ENCODE measurements at regions not wholly inside any gene's neighbourhood (a gene's known extent, or its start where the extent isn't known, plus 50 kb on each side); places are given as distances from the start of the nearest gene placed in this dataset.

- no peaks in the 10 kb centered on the region for H3K9me3 ChIP-seq
- intact Hi-C loops (cut with DNase I; ENCODE audit: low total_unique reads): no loop called here
- TF ChIP-seq POLR2A (IDR thresholded peaks at IDR 0.05): no peak
- TF ChIP-seq CTCF (IDR thresholded peaks at IDR 0.05): no peak
- WGBS, 2 donors: 81 to 84% methylated on average over 8 of the region's 8 CpGs
- H3K4me3 ChIP-seq: no peak overlapping the region
- no peaks in the 10 kb centered on the region for H3K36me3 ChIP-seq (ENCODE audit: low read depth, missing control alignments)
- no peak for DNase-seq
- no peaks in the 10 kb centered on the region for H3K4me1 ChIP-seq
- no peaks in the 10 kb centered on the region for H3K27me3 ChIP-seq
- no peak overlapping the region for H3K27ac ChIP-seq
Measured at GRCh38 chr21:31473685-31474345, 129.8 kb upstream of the TIAM1 start.

DNA sequence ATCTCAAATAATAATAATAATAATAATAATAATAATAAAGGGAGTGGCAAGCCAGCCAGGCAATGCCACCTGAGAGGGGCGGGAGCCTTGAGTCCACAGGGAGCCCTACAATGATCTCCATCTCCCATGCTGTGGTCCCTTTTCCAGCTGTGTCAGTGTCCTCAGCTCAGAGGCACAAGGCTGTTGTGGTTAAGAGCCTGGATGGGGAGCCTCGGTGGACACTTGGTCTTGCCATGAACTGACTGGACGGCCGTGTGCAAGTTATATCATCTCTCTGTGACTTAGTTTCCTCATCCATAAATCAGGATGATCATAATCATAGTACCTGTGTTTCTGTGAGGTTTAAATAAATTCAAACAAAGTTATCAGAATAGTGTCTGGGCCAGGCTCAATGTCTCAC lies 127.8 kb upstream of the TIAM1 start:
- H3K9me3 ChIP-seq: no peaks in the 10 kb centered on the region
- WGBS, 2 donors: 84 to 88% methylated on average over 4 of the region's 4 CpGs
- no peak overlapping the region for H3K27ac ChIP-seq
- no peaks in the 10 kb centered on the region for H3K27me3 ChIP-seq
- TF ChIP-seq POLR2A (IDR thresholded peaks at IDR 0.05) (no peak), CTCF (IDR thresholded peaks at IDR 0.05) (no peak)
- no peaks in the 10 kb centered on the region for H3K4me1 ChIP-seq
- H3K36me3 ChIP-seq (ENCODE audit: low read depth, missing control alignments): no peaks in the 10 kb centered on the region
- no peak overlapping the region for H3K4me3 ChIP-seq
- intact Hi-C loops (cut with DNase I; ENCODE audit: low total_unique reads): no loop called here
- DNase-seq: no peak

DNA sequence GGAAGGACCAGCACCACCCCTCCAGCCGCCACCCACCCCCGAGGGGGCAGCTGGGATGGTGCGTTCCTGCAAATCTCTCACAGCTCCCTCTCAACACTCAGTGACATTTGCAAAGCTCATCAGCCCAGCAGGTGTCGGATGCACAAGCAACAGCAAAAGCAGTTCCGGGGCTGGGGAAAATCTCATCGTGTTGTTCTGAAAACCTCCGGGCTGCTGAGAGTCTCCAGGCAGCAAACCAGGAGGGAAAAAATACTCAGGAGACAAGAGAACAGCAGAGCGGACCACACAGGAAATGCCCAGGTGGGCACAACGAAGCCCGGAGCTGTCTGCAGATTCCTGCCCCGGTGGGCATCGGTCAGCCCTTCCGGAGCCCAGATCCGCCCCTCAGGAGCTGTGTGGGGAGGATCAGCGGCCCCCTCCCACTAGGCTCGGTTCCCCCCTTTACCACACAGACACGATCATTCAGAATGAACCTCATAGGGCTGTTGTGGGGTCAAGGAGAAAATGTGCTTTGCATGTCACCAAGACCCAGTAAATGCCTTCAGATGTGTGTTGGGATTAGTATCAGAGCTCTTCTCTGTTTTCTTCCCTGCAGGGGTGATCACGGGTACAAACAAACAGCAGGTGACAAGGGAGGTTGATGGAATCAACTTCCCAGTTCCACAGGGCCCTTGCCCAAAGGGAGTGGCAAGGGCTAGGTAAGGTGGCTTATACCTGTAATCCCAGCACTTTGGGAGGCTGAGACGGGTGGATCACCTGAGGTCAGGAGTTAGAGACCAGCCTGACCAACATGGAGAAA lies 127.0 kb upstream of the TIAM1 start:
- Histone ChIP-seq H3K4me1 (no peaks in the 10 kb centered on the region), H3K27me3 (no peaks in the 10 kb centered on the region), H3K4me3 (no peak overlapping the region), H3K27ac (no peak overlapping the region), H3K9me3 (no peaks in the 10 kb centered on the region), H3K36me3 (ENCODE audit: low read depth, missing control alignments) (no peaks in the 10 kb centered on the region)
- DNase-seq: no peak
- TF ChIP-seq CTCF (IDR thresholded peaks at IDR 0.05): no peak
- TF ChIP-seq POLR2A (IDR thresholded peaks at IDR 0.05): no peak
- intact Hi-C loops (cut with DNase I; ENCODE audit: low total_unique reads): no loop called here
- WGBS, 2 donors: 52 to 67% methylated on average over 19 of the region's 19 CpGs

DNA sequence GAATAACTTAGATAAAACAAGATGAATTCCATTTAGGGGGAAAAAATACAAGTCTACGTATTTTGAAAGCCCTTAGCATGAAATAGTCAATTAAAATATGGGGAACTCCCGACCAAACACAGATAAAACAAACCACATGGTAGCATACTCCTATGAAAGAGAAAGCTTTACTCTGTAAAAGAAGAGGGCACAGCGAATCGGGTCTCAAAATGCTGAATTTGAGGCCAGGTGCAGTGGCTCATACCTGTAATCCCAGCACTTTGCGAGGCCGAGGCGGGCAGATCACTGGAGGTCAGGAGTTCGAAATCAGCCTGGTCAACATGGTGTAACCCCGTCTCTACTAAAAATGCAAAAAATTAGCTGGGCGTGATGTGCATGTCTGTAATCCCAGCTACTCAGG lies 116.9 kb upstream of the TIAM1 start:
- Histone ChIP-seq H3K27me3 (no peaks in the 10 kb centered on the region), H3K9me3 (no peaks in the 10 kb centered on the region), H3K27ac (no peak overlapping the region), H3K36me3 (ENCODE audit: low read depth, missing control alignments) (no peaks in the 10 kb centered on the region), H3K4me3 (no peak overlapping the region), H3K4me1 (no peaks in the 10 kb centered on the region)
- TF ChIP-seq POLR2A (IDR thresholded peaks at IDR 0.05) (no peak), CTCF (IDR thresholded peaks at IDR 0.05) (no peak)
- intact Hi-C loops (cut with DNase I; ENCODE audit: low total_unique reads): no loop called here
- 85 to 92% methylated on average over 10 of the region's 10 CpGs for WGBS, 2 donors
- no peak for DNase-seq
